ENCODE measurements at regions not wholly inside any gene's neighbourhood (a gene's known extent, or its start where the extent isn't known, plus 50 kb on each side); places are given as distances from the start of the nearest gene placed in this dataset.

- H3K27me3 ChIP-seq (ENCODE audit: control insufficient read depth, insufficient read depth, low read length): no peaks in the 10 kb centered on the region; the same call in 1 of the 2 replicates
- no peak overlapping the region for H3K4me3 ChIP-seq (ENCODE audit: low read depth, low read length)
- DNase-seq (ENCODE audit: low read depth): no peak
- POLR2A ChIA-PET: no interaction called here
- CTCF ChIA-PET: interaction anchor here (1.1 to 1.3 kb wide), 2 partner anchors 9 to 116 kb away, joined by 3 read pairs; no protein-coding TSS in a partner anchor
- no peaks in the 10 kb centered on the region for H3K36me3 ChIP-seq (ENCODE audit: control insufficient read depth, insufficient read depth, low read length)
- no peak for TF ChIP-seq CTCF (IDR thresholded peaks at IDR 0.05; ENCODE audit: insufficient read depth, low read depth, low read length)
Measured at GRCh38 chr4:158053801-158054200, 119.0 kb downstream of the GASK1B start.

DNA sequence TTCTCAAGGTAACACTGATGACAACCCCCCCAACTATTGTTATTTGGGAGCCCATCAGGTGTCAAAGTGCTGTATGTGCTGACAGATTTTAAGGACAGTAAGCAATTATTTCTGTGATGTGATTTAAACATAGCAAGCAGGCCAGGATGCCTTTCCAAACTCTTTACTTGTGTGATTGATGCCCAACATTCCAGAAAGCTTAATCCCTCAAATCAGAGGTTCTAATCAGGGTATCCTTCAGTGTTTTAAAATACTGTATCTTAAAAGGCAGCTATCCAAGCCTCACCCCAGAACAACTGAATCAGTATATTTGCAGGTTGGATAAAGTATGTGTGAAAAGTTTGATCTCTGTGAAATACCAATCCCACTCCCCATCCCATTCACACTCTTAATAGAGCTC lies 119.7 kb downstream of the GASK1B start:
- no peak for DNase-seq (ENCODE audit: low read depth)
- no peak for TF ChIP-seq CTCF (IDR thresholded peaks at IDR 0.05; ENCODE audit: insufficient read depth, low read depth, low read length)
- H3K36me3 ChIP-seq (ENCODE audit: control insufficient read depth, insufficient read depth, low read length): no peaks in the 10 kb centered on the region
- H3K27me3 ChIP-seq (ENCODE audit: control insufficient read depth, insufficient read depth, low read length): no peaks in the 10 kb centered on the region; the same call in 1 of the 2 replicates
- ChIA-PET POLR2A (no interaction called here), CTCF (interaction anchor here (1.1 to 1.3 kb wide), 2 partner anchors 9 to 117 kb away, joined by 3 read pairs; no protein-coding TSS in a partner anchor)
- no peak overlapping the region for H3K4me3 ChIP-seq (ENCODE audit: low read depth, low read length)

DNA sequence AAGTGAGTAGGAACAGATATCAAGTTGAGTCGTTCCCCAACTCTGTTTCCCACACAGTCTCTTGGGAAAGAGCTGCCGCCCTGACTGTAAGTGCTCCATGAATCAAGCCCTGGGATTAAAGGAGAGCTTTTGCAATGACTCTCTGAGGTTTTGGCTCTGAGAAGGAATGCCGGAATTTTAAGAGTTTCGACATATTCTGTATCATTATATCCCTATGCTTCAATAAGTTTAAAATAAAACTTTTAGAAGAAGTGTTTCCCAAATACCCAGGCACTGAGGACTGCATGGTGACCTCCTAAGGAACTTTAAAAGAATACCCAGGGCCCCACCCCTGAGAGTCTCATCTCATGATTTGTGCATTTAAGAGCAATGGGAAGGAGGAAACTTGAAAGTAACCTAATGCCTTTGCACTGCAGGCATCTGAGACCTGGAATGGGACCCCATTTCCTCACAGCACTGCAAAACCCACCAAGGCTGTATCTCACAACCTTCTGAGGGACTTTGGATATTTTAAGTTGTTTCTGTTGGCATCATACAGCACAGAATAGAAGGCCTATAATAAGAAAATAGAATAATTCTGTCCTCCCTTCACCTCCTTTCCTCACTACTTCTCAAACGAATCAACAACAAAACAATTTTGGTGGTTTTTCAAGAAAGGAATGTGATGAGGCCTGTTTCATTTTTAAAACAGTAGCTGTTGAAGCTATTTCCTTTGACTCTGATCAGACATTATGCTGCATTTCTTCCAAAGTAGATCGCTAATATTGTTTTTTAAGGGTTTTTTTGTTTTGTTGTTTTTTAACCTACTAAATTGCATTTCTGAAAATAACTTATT lies 121.2 kb downstream of the GASK1B start:
- no peak overlapping the region for H3K4me3 ChIP-seq (ENCODE audit: low read depth, low read length)

GRCh38 chr4:158050942-158051341 lies 121.9 kb downstream of the GASK1B start:
- Histone ChIP-seq H3K27me3 (ENCODE audit: control insufficient read depth, insufficient read depth, low read length) (no peaks in the 10 kb centered on the region; the same call in 1 of the 2 replicates), H3K36me3 (ENCODE audit: control insufficient read depth, insufficient read depth, low read length) (no peaks in the 10 kb centered on the region), H3K4me3 (ENCODE audit: low read depth, low read length) (no peak overlapping the region)
- no peak for DNase-seq (ENCODE audit: low read depth)
- ChIA-PET CTCF (interaction anchor here (1.5 kb wide), 1 partner anchor 121 kb away, joined by 3 read pairs; no protein-coding TSS in a partner anchor), POLR2A (no interaction called here)
- no peak for TF ChIP-seq CTCF (IDR thresholded peaks at IDR 0.05; ENCODE audit: insufficient read depth, low read depth, low read length)

More for the DNA sequence above, 121.2 kb downstream of the GASK1B start:
- Histone ChIP-seq H3K27me3 (ENCODE audit: control insufficient read depth, insufficient read depth, low read length) (no peaks in the 10 kb centered on the region; the same call in 1 of the 2 replicates), H3K36me3 (ENCODE audit: control insufficient read depth, insufficient read depth, low read length) (no peaks in the 10 kb centered on the region)
- ChIA-PET CTCF (interaction anchor here (1.5 kb wide), 1 partner anchor 120 kb away, joined by 3 read pairs; no protein-coding TSS in a partner anchor), POLR2A (no interaction called here)
- peak; percentile 84 for DNase-seq (ENCODE audit: low read depth)
- TF ChIP-seq CTCF (IDR thresholded peaks at IDR 0.05; ENCODE audit: insufficient read depth, low read depth, low read length): no peak

GRCh38 chr4:158046345-158046744 lies 126.5 kb downstream of the GASK1B start:
- TF ChIP-seq CTCF (IDR thresholded peaks at IDR 0.05; ENCODE audit: insufficient read depth, low read depth, low read length): no peak
- Histone ChIP-seq H3K36me3 (ENCODE audit: control insufficient read depth, insufficient read depth, low read length) (no peaks in the 10 kb centered on the region), H3K27me3 (ENCODE audit: control insufficient read depth, insufficient read depth, low read length) (no peaks in the 10 kb centered on the region), H3K4me3 (ENCODE audit: low read depth, low read length) (no peak overlapping the region)
- ChIA-PET POLR2A (no interaction called here), CTCF (no interaction called here)
- DNase-seq (ENCODE audit: low read depth): no peak

Data from BJ (cell line).